Spleen (tissue), 7 donors: ENCODE measurements at regions not wholly inside any gene's neighbourhood (a gene's known extent, or its start where the extent isn't known, plus 50 kb on each side); places are given as distances from the start of the nearest gene placed in this dataset.

Experiments
- POLR2AphosphoS5 ChIP-seq, 3 donors: sonication (generic); formaldehyde crosslinking; IDR thresholded peaks; one replicate each; pipeline ENCODE4 v1.5.1; 2017; ENCODE audit warnings: antibody characterized with exemption in 3 of 3
- TF ChIP-seq, protein P1 (sequence below), 11 experiments: fragments of 200-600 bp in 7 of 11; fragments of 450-650 bp in 4 of 11; sonication (generic) in 4 of 11; IDR thresholded peaks in 8 of 11; conservative IDR thresholded peaks in 3 of 11; 1 replicate in 7 of 11; 2 replicates in 4 of 11; pipeline versions ENCODE4 v1.4.0 to v1.8.0; 2016 to 2021; ENCODE audit warnings: antibody characterized with exemption in 11 of 11, inconsistent platforms in 4 of 11, mild to moderate bottlenecking in 1 of 11
- donor health status: DM: no; HTN: no; CAD: no; lungs with moderate emphysema.
- donor health status: DM: no; HTN: no; CAD: no.
- donor health status: DM: no; HTN: no; CAD: no.

GRCh38 chr15:95202569-95203349 lies 971.4 kb downstream of the MCTP2 start:
- no peak for TF ChIP-seq POLR2AphosphoS5 (IDR thresholded peaks at IDR 0.05)
- TF ChIP-seq, protein P1, sequence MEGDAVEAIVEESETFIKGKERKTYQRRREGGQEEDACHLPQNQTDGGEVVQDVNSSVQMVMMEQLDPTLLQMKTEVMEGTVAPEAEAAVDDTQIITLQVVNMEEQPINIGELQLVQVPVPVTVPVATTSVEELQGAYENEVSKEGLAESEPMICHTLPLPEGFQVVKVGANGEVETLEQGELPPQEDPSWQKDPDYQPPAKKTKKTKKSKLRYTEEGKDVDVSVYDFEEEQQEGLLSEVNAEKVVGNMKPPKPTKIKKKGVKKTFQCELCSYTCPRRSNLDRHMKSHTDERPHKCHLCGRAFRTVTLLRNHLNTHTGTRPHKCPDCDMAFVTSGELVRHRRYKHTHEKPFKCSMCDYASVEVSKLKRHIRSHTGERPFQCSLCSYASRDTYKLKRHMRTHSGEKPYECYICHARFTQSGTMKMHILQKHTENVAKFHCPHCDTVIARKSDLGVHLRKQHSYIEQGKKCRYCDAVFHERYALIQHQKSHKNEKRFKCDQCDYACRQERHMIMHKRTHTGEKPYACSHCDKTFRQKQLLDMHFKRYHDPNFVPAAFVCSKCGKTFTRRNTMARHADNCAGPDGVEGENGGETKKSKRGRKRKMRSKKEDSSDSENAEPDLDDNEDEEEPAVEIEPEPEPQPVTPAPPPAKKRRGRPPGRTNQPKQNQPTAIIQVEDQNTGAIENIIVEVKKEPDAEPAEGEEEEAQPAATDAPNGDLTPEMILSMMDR (IDR thresholded peaks at IDR 0.05 in 8 of 11, conservative IDR thresholded peaks at IDR 0.05 in 3 of 11), result no peak
